Coronary artery (tissue), 2 donors: ENCODE measurements at regions not wholly inside any gene's neighbourhood (a gene's known extent, or its start where the extent isn't known, plus 50 kb on each side); places are given as distances from the start of the nearest gene placed in this dataset.
"Not testable (repeated sequence)": the region's sequence is repeated elsewhere in the genome, so short reads cannot be mapped to it uniquely, and the experiment has no call there.

Experiments
- DNase-seq: peaks from one replicate; pipeline ENCODE4 v3.0.0-alpha.2; 2017; ENCODE audit warnings: low spot score
- H3K27ac ChIP-seq, 2 donors: fragments of 200-600 bp; sonication (generic); one replicate each; pipeline ENCODE4 v1.5.1; 2016 to 2019
- H3K4me3 ChIP-seq: fragments of 200-600 bp; sonication (generic); 2 replicates; pipeline ENCODE4 v1.5.1; 2016; ENCODE audit warnings: mild to moderate bottlenecking, moderate library complexity
- TF ChIP-seq, protein P1 (sequence below): fragments of 200-600 bp; sonication (generic); IDR thresholded peaks from one replicate; pipeline ENCODE4 v1.5.1; 2019; ENCODE audit warnings: antibody characterized with exemption

GRCh38 chrX:3514996-3515395 is 168.5 kb upstream of the MXRA5 start:
- TF ChIP-seq, protein P1, sequence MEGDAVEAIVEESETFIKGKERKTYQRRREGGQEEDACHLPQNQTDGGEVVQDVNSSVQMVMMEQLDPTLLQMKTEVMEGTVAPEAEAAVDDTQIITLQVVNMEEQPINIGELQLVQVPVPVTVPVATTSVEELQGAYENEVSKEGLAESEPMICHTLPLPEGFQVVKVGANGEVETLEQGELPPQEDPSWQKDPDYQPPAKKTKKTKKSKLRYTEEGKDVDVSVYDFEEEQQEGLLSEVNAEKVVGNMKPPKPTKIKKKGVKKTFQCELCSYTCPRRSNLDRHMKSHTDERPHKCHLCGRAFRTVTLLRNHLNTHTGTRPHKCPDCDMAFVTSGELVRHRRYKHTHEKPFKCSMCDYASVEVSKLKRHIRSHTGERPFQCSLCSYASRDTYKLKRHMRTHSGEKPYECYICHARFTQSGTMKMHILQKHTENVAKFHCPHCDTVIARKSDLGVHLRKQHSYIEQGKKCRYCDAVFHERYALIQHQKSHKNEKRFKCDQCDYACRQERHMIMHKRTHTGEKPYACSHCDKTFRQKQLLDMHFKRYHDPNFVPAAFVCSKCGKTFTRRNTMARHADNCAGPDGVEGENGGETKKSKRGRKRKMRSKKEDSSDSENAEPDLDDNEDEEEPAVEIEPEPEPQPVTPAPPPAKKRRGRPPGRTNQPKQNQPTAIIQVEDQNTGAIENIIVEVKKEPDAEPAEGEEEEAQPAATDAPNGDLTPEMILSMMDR: no peak
- DNase-seq: no peak
- Histone ChIP-seq H3K27ac (no peak overlapping the region), H3K4me3 (no peak overlapping the region)

DNA sequence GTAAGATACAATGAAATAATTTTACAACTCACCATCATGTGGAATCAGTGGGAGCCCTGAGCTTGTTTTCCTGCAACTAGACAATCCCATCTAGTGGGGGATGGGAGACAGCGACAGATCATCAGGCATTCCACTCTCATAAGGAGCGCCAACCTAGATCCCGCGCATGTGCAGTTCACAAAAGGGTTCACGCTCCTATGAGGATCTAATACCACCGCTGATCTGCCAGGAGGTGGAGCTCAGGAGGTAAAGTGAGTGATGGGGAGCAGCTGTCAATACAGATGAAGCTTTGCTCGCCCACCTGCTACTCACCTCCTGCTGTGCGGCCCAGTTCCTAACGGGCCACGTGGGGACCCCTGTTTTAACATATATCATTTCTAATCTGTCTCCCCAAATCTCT is 165.7 kb upstream of the MXRA5 start:
- not testable (repeated sequence) for H3K27ac ChIP-seq, H3K4me3 ChIP-seq, DNase-seq

GRCh38 chrX:3509934-3510333 is 163.5 kb upstream of the MXRA5 start:
- TF ChIP-seq, protein P1: no peak
- DNase-seq: no peak
- Histone ChIP-seq H3K4me3 (no peak overlapping the region), H3K27ac (no peak overlapping the region)

DNA sequence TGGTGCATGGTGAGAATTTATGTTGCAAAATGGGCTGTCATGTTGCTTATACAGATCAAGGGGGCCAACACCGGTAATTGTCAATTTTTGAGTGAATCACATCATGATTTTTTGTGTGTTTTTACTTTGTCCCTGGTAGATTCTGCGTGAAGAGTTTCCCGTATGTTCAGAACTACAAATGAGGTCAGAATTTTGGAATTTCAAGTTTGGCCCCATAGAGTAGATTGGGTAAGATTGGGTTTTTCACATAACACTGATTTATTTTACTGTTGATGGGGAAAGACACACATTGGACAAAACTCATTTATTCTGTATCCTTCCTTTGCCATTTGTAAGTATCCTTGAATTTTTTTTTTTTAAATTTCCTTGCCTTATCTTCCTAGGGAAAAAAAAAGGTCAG is 158.5 kb upstream of the MXRA5 start:
- no peak overlapping the region for H3K27ac ChIP-seq
- no peak for DNase-seq
- H3K4me3 ChIP-seq: no peak overlapping the region
- TF ChIP-seq, protein P1: no peak

- DNase-seq: no peak
- Histone ChIP-seq H3K27ac (no peak overlapping the region), H3K4me3 (no peak overlapping the region)
- TF ChIP-seq, protein P1: no peak
These were observed 155.5 kb upstream of the MXRA5 start for GRCh38 chrX:3501833-3502535.

DNA sequence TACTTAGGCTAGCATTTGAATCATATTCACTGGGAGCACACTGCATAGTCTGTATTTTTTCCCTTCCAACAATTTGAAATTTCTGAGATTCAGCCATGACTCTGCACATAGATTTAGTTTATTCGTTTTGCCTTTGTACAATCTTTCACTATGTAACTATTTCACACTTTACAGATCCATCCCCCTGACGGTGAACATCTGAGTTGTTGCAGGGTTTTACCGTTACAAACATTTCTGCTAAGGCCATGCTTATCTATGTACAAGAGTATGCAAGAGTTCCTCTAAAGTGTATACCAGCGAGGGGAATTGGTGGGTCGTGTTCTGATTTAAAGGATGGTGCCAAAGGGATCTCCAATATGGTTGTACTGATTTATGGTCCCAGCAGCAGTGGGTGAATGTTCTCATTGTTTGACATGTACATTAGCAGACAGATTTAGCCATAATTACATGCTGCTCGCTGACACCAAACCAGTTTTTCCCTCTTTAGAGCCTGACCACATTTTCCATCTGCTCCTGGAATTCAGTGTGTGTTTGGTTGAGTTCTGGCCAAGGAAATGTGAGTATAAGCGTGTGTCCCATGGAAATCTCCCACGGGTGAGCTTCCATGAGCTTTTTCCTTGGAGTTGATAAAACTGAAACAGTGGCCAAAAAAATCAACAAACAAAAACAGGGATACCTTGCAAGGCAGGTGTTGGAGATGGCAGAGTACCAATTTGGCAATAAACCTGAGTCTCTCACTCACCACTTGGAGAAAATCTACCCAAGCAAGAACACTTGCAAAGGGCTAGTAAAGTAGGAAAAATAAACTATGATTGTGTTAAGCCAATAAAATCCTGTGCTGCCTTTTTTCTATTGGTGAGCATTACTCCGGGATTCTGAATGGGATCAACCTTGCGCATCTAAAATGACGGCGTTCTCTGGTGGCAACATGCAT is 149.7 kb upstream of the MXRA5 start:
- DNase-seq, H3K4me3 ChIP-seq, H3K27ac ChIP-seq: not testable (repeated sequence)

DNA sequence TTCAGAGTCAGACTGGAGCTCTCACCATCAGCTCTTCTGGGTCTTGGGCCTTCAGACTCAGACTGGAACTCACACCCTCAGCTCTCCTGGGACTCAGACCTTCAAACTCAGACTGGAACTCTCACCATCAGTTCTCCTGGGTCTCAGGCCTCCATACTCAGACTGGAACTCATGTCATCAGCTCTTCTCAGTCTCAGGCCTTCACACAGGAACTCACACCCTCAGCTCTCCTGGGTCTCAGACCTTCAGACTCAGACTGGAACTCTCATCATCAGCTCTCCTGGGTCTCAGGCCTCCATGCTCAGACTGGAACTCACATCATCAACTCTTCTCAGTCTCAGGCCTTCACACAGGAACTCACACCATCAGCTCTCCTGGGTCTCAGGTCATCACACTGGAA is 147.2 kb upstream of the MXRA5 start:
- no peak overlapping the region for H3K4me3 ChIP-seq
- TF ChIP-seq, protein P1: no peak
- DNase-seq: no peak
- H3K27ac ChIP-seq: no peak overlapping the region

DNA sequence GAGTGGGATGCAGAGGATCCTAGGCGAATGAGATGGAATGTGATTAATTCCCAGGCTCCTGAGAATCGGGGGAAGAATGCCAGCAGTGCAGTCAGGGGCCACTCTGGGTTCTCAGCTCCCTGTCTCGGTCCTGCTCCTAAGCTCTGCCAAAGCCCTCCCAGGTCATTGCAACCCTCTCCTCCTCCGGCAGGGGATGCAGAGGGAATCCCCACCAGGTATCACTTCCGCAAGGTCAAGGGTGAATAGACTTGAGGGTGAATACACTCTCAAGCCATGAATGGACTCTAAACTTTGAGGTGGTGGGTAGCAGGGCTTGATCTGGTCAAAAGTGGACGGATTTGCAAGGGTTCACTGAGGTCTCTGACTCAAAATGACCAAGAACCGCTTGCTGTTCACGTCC is 139.3 kb upstream of the MXRA5 start:
- Histone ChIP-seq H3K4me3 (no peak overlapping the region), H3K27ac (no peak overlapping the region)
- DNase-seq: no peak
- TF ChIP-seq, protein P1: no peak
